BLaER1 (cell line): ENCODE measurements at regions not wholly inside any gene's neighbourhood (a gene's known extent, or its start where the extent isn't known, plus 50 kb on each side); places are given as distances from the start of the nearest gene placed in this dataset.

Experiments used
- H3K27ac ChIP-seq: shearing (Covaris generic); formaldehyde crosslinking; 2 replicates; pipeline ENCODE4 v1.8.1; 2022
- H3K27me3 ChIP-seq: shearing (Covaris generic); formaldehyde crosslinking; 2 replicates; pipeline ENCODE4 v1.8.1; 2022
- H3K36me3 ChIP-seq: shearing (Covaris generic); formaldehyde crosslinking; 2 replicates; pipeline ENCODE4 v1.8.1; 2022
- H3K4me1 ChIP-seq: shearing (Covaris generic); formaldehyde crosslinking; 2 replicates; pipeline ENCODE4 v1.8.1; 2022
- H3K4me2 ChIP-seq: shearing (Covaris generic); formaldehyde crosslinking; 2 replicates; pipeline ENCODE4 v1.8.1; 2022
- H3K4me3 ChIP-seq: shearing (Covaris generic); formaldehyde crosslinking; 2 replicates; pipeline ENCODE4 v1.8.1; 2022
- H3K9ac ChIP-seq: shearing (Covaris generic); formaldehyde crosslinking; 2 replicates; pipeline ENCODE4 v1.8.1; 2022
- H3K9me3 ChIP-seq: shearing (Covaris generic); formaldehyde crosslinking; 2 replicates; pipeline ENCODE4 v1.8.1; 2022
- H4K20me1 ChIP-seq: shearing (Covaris generic); formaldehyde crosslinking; 2 replicates; pipeline ENCODE4 v1.8.1; 2022
- Cebpa-rat ChIP-seq: shearing (Covaris generic); IDR thresholded peaks from 2 replicates; pipeline ENCODE4 v1.8.1; 2022

GRCh38 chr20:57841297-57841866 is 131.6 kb upstream of the PMEPA1 start:
- no peak overlapping the region for H3K27ac ChIP-seq
- TF ChIP-seq Cebpa-rat: no peak
- no peaks in the 10 kb centered on the region for H3K27me3 ChIP-seq

GRCh38 chr20:57840504-57841296 is 130.9 kb upstream of the PMEPA1 start:
- no peaks in the 10 kb centered on the region for H4K20me1 ChIP-seq
- no peak overlapping the region for H3K4me3 ChIP-seq
- TF ChIP-seq Cebpa-rat: no peak
- H3K9ac ChIP-seq: no peak overlapping the region
- H3K4me1 ChIP-seq: peaks cover 7% of the 10 kb centered on the region
- H3K27me3 ChIP-seq: no peaks in the 10 kb centered on the region
- H3K36me3 ChIP-seq: no peaks in the 10 kb centered on the region
- H3K27ac ChIP-seq: no peak overlapping the region
- H3K4me2 ChIP-seq: no peak overlapping the region
- H3K9me3 ChIP-seq: no peaks in the 10 kb centered on the region

More at GRCh38 chr20:57841297-57841866, 131.6 kb upstream of the PMEPA1 start:
- Histone ChIP-seq H3K9ac (no peak overlapping the region), H4K20me1 (no peaks in the 10 kb centered on the region), H3K36me3 (no peaks in the 10 kb centered on the region), H3K4me1 (peaks cover 7% of the 10 kb centered on the region), H3K4me2 (no peak overlapping the region), H3K4me3 (no peak overlapping the region), H3K9me3 (no peaks in the 10 kb centered on the region)

- H3K27ac ChIP-seq: no peak overlapping the region
- H3K4me1 ChIP-seq: peaks cover 7% of the 10 kb centered on the region
- H3K27me3 ChIP-seq: no peaks in the 10 kb centered on the region
- no peak overlapping the region for H3K9ac ChIP-seq
- H4K20me1 ChIP-seq: no peaks in the 10 kb centered on the region
- H3K4me2 ChIP-seq: 0 out of 2 replicates have a peak overlapping the region, but pooled peaks have one; percentile 23
- no peaks in the 10 kb centered on the region for H3K9me3 ChIP-seq
- no peak for TF ChIP-seq Cebpa-rat
- H3K4me3 ChIP-seq: no peak overlapping the region
- H3K36me3 ChIP-seq: no peaks in the 10 kb centered on the region
Observed at GRCh38 chr20:57840066-57840465, 130.3 kb upstream of the PMEPA1 start.

GRCh38 chr20:57838670-57839151 is 128.9 kb upstream of the PMEPA1 start:
- Histone ChIP-seq H4K20me1 (no peaks in the 10 kb centered on the region), H3K27ac (no peak overlapping the region), H3K4me1 (peaks cover 7% of the 10 kb centered on the region), H3K36me3 (no peaks in the 10 kb centered on the region), H3K4me3 (no peak overlapping the region), H3K27me3 (no peaks in the 10 kb centered on the region), H3K4me2 (no peak overlapping the region), H3K9ac (no peak overlapping the region), H3K9me3 (no peaks in the 10 kb centered on the region)
- TF ChIP-seq Cebpa-rat: no peak

- H3K27me3 ChIP-seq: no peaks in the 10 kb centered on the region
- H3K9me3 ChIP-seq: no peaks in the 10 kb centered on the region
- no peaks in the 10 kb centered on the region for H3K36me3 ChIP-seq
- H3K4me3 ChIP-seq: no peak overlapping the region
- no peak overlapping the region for H3K27ac ChIP-seq
- H4K20me1 ChIP-seq: no peaks in the 10 kb centered on the region
- peaks cover 7% of the 10 kb centered on the region for H3K4me1 ChIP-seq
- no peak for TF ChIP-seq Cebpa-rat
- no peak overlapping the region for H3K4me2 ChIP-seq
- H3K9ac ChIP-seq: no peak overlapping the region
Observed at GRCh38 chr20:57837208-57838035, 127.6 kb upstream of the PMEPA1 start.

- no peak for TF ChIP-seq Cebpa-rat
- H3K4me3 ChIP-seq: no peak overlapping the region
- H3K9me3 ChIP-seq: no peaks in the 10 kb centered on the region
- peaks cover 13% of the 10 kb centered on the region for H3K4me1 ChIP-seq
- no peak overlapping the region for H3K27ac ChIP-seq
- no peaks in the 10 kb centered on the region for H4K20me1 ChIP-seq
- no peak overlapping the region for H3K9ac ChIP-seq
- H3K4me2 ChIP-seq: no peak overlapping the region
- H3K36me3 ChIP-seq: no peaks in the 10 kb centered on the region
- no peaks in the 10 kb centered on the region for H3K27me3 ChIP-seq
Observed at GRCh38 chr20:57835588-57836455, 126.0 kb upstream of the PMEPA1 start.

- Histone ChIP-seq H3K27ac (no peak overlapping the region), H3K36me3 (no peaks in the 10 kb centered on the region), H3K9ac (no peak overlapping the region), H3K4me3 (no peak overlapping the region), H3K9me3 (no peaks in the 10 kb centered on the region), H3K4me1 (peaks cover 13% of the 10 kb centered on the region), H4K20me1 (no peaks in the 10 kb centered on the region), H3K27me3 (no peaks in the 10 kb centered on the region), H3K4me2 (no peak overlapping the region)
- TF ChIP-seq Cebpa-rat: no peak
Observed at GRCh38 chr20:57835074-57835452, 125.2 kb upstream of the PMEPA1 start.

- Histone ChIP-seq H3K9ac (no peak overlapping the region), H3K4me1 (peaks cover 11% of the 10 kb centered on the region), H3K9me3 (no peaks in the 10 kb centered on the region), H4K20me1 (no peaks in the 10 kb centered on the region), H3K36me3 (no peaks in the 10 kb centered on the region), H3K27ac (no peak overlapping the region), H3K27me3 (no peaks in the 10 kb centered on the region), H3K4me2 (no peak overlapping the region), H3K4me3 (no peak overlapping the region)
- TF ChIP-seq Cebpa-rat: no peak
Observed at GRCh38 chr20:57834306-57835073, 124.7 kb upstream of the PMEPA1 start.
